ENCODE measurements at regions not wholly inside any gene's neighbourhood (a gene's known extent, or its start where the extent isn't known, plus 50 kb on each side); places are given as distances from the start of the nearest gene placed in this dataset.

- Histone ChIP-seq H3K4me3 (no peak overlapping the region), H3K9me3 (replicated peaks) (no peaks in the 10 kb centered on the region), H3K27ac (replicated peaks) (no peak overlapping the region), H3K4me1 (no peaks in the 10 kb centered on the region), H3K27me3 (ENCODE audit: low read depth) (peaks cover 82% of the 10 kb centered on the region), H3K36me3 (no peaks in the 10 kb centered on the region)
- no peak for DNase-seq
- no peak for TF ChIP-seq CTCF (IDR thresholded peaks at IDR 0.05; ENCODE audit: borderline replicate concordance)
- intact Hi-C loops (cut with micrococcal nuclease), result no loop called here
Measured at GRCh38 chr10:47078393-47079203, 167.4 kb downstream of the PTPN20 start.

- Histone ChIP-seq H3K27me3 (ENCODE audit: low read depth) (peaks cover 79% of the 10 kb centered on the region), H3K4me3 (no peak overlapping the region), H3K9me3 (replicated peaks) (no peaks in the 10 kb centered on the region), H3K4me1 (no peaks in the 10 kb centered on the region), H3K36me3 (no peaks in the 10 kb centered on the region), H3K27ac (replicated peaks) (no peak overlapping the region)
- no peak for DNase-seq
- no peak for TF ChIP-seq CTCF (IDR thresholded peaks at IDR 0.05; ENCODE audit: borderline replicate concordance)
- intact Hi-C loops (cut with micrococcal nuclease), result no loop called here
Measured at GRCh38 chr10:47079204-47079580, 168.0 kb downstream of the PTPN20 start.

DNA sequence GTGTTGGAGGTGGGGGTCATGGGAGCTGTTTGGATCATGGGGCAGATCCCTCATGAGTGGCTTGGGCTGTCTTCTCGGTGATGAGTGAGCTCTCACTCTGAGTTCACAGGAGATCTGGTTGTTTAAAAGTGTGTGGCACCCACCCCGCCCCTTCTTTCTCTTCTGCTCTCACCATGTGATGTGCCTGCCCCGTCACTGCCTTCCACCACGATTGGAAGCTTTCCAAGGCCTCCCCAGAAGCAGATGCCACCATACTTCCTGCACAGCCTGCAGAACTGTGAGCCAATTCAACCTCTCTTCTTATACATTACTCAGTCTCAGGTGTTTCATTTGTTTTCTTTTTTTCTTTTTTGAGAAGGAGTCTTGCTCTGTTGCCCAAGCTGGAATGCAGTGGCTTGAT lies 170.0 kb downstream of the PTPN20 start:
- Histone ChIP-seq H3K27ac (replicated peaks) (no peak overlapping the region), H3K36me3 (no peaks in the 10 kb centered on the region), H3K4me3 (no peak overlapping the region), H3K27me3 (ENCODE audit: low read depth) (peaks cover 59% of the 10 kb centered on the region), H3K4me1 (no peaks in the 10 kb centered on the region), H3K9me3 (replicated peaks) (no peaks in the 10 kb centered on the region)
- intact Hi-C loops (cut with micrococcal nuclease), result no loop called here
- no peak for DNase-seq
- TF ChIP-seq CTCF (IDR thresholded peaks at IDR 0.05; ENCODE audit: borderline replicate concordance), result no peak

DNA sequence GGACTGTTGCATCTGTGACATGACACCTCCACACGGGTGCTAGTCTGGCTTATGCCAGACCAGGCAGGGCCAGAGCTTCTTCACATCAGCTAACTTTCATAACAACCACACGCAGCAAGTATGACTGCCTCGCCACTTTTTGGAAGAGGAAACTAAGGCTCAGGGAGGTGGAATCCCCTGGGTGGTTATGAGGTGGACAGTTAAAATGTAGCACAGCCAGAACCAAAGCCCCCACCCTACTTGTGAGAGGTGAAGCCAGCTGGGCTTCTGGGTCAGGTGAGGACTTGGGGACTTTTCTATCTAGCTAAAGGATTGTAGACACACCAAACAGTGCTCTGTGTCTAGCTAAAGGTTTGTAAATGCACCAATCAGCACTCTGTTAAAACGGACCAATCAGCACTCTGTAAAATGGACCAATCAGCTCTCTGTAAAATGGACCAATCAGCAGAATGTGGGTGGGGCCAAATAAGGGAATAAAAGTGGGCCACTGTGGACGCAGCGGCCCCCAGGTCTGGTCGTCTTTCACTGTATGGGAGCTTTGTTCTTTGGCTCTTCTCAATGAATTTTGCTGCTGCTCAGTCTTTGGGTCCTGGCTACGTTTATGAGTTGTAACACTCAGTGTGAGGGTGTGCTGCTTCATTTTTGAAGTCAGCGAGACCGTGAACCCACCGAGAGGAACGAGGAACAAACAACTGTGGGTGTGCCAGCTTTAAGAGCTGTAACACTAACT lies 171.0 kb downstream of the PTPN20 start:
- Histone ChIP-seq H3K27ac (replicated peaks) (no peak overlapping the region), H3K36me3 (no peaks in the 10 kb centered on the region), H3K4me3 (no peak overlapping the region), H3K4me1 (no peaks in the 10 kb centered on the region), H3K9me3 (replicated peaks) (no peaks in the 10 kb centered on the region), H3K27me3 (ENCODE audit: low read depth) (peaks cover 49% of the 10 kb centered on the region)
- intact Hi-C loops (cut with micrococcal nuclease), result no loop called here
- DNase-seq, result no peak
- no peak for TF ChIP-seq CTCF (IDR thresholded peaks at IDR 0.05; ENCODE audit: borderline replicate concordance)

- TF ChIP-seq CTCF (IDR thresholded peaks at IDR 0.05; ENCODE audit: borderline replicate concordance), result no peak
- no peak for DNase-seq
- no peaks in the 10 kb centered on the region for H3K9me3 ChIP-seq (replicated peaks)
- no peak overlapping the region for H3K27ac ChIP-seq (replicated peaks)
- H3K27me3 ChIP-seq (ENCODE audit: low read depth), result no peaks in the 10 kb centered on the region
- peaks cover 7% of the 10 kb centered on the region for H3K4me1 ChIP-seq
- H3K4me3 ChIP-seq, result no peak overlapping the region
- intact Hi-C loops (cut with micrococcal nuclease), result no loop called here
- no peaks in the 10 kb centered on the region for H3K36me3 ChIP-seq
Measured at GRCh38 chr10:47087667-47088066, 176.4 kb downstream of the PTPN20 start.

All from left ventricle myocardium inferior (tissue), 1 donor.